Activated B cell treated with CpG ODN at 0.5 μM for 24 hours (primary cell): ENCODE measurements at regions not wholly inside any gene's neighbourhood (a gene's known extent, or its start where the extent isn't known, plus 50 kb on each side); places are given as distances from the start of the nearest gene placed in this dataset.

ENCODE experiments used
- ATAC-seq: fragments of 200-7000 bp; cut with Tn5 transposase; one replicate; pipeline ENCODE4 v1.10.0; 2021; ENCODE audit warnings: low read depth, mild to moderate bottlenecking, moderate library complexity
- CTCF ChIA-PET: fragments of 350-600 bp; sonication (Branson Sonifier 250); formaldehyde crosslinking; loops from one replicate; lab custom pipeline; 2021; ENCODE audit warnings: antibody characterized with exemption; lab: Charles Lee
- POLR2A ChIA-PET: fragments of 350-600 bp; sonication (Branson Sonifier 250); formaldehyde crosslinking; loops from one replicate; lab custom pipeline; 2021; ENCODE audit warnings: antibody characterized with exemption; lab: Charles Lee
- DNase-seq: peaks from one replicate; pipeline ENCODE4 v3.0.0; 2022
- H3K27ac Mint-ChIP-seq: one replicate; pipeline ENCODE4 v1.8.0; 2020; ENCODE audit warnings: mixed read lengths
- H3K27me3 Mint-ChIP-seq: one replicate; pipeline ENCODE4 v1.8.0; 2021; ENCODE audit warnings: mixed read lengths
- H3K36me3 Mint-ChIP-seq: one replicate; pipeline ENCODE4 v1.8.0; 2021; ENCODE audit warnings: low read depth, mixed read lengths
- H3K4me1 Mint-ChIP-seq: one replicate; pipeline ENCODE4 v1.8.0; 2021; ENCODE audit warnings: mixed read lengths
- H3K4me3 Mint-ChIP-seq: one replicate; pipeline ENCODE4 v1.8.0; 2020; ENCODE audit warnings: mild to moderate bottlenecking, mixed read lengths
- H3K9me3 Mint-ChIP-seq: one replicate; pipeline ENCODE4 v1.8.0; 2020; ENCODE audit warnings: mixed read lengths
- intact Hi-C: fragments of 100-400 bp; cut with micrococcal nuclease; formaldehyde crosslinking; loops from one replicate; pipeline ENCODE4 v1.15.1; 2024
- TF ChIP-seq, protein P1 (sequence below): fragments of 200-600 bp; IDR thresholded peaks from one replicate; pipeline ENCODE4 v1.8.0; 2022; ENCODE audit warnings: antibody characterized with exemption, mild to moderate bottlenecking

DNA sequence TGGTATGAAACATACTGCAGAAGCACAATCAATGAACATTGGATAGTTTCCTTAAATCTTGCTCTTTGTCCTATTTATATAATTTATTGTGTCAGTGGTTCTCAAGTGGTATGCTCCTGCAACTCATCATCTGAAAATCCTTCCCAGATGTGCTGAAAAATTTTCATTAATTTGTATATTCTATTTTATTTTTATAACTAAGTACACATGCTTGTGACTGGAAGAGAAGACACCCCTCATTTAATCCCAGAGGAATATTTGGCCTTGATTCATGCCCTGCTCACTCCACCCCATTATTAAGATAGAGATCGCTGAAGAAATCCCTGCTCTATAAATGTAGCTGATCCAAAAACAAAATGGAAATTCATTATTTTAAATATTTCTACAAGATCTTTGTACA is 870.5 kb upstream of the CXADR start:
- no peaks in the 10 kb centered on the region for H3K27me3 Mint-ChIP-seq
- H3K4me3 Mint-ChIP-seq: no peak overlapping the region

DNA sequence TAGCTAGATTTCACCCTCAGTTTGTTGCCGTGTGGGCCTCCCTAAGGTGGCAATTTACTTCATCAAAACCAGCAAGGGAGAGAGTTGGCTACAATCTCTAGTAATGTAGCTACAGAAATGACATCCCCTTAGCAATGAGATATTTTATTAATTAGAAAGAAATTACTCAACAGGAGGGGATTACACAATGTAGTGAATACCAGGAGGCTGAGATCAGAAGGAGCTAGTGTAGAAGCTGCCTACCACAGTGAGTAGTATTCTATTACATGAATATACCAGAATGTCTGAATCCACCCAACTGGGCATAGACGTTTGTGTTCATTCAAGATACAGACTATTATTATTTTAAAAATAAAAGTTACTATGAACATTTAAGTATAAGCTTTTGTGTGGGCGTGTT is 868.2 kb upstream of the CXADR start:
- Mint-ChIP-seq H3K27ac (no peak overlapping the region), H3K27me3 (no peaks in the 10 kb centered on the region), H3K36me3 (no peaks in the 10 kb centered on the region), H3K4me3 (no peak overlapping the region), H3K9me3 (peaks cover 10% of the 10 kb centered on the region), H3K4me1 (no peaks in the 10 kb centered on the region)
- CTCF ChIA-PET: no interaction called here
- no peak for ATAC-seq
- intact Hi-C loops: no loop called here
- POLR2A ChIA-PET: no interaction called here
- TF ChIP-seq, protein P1, sequence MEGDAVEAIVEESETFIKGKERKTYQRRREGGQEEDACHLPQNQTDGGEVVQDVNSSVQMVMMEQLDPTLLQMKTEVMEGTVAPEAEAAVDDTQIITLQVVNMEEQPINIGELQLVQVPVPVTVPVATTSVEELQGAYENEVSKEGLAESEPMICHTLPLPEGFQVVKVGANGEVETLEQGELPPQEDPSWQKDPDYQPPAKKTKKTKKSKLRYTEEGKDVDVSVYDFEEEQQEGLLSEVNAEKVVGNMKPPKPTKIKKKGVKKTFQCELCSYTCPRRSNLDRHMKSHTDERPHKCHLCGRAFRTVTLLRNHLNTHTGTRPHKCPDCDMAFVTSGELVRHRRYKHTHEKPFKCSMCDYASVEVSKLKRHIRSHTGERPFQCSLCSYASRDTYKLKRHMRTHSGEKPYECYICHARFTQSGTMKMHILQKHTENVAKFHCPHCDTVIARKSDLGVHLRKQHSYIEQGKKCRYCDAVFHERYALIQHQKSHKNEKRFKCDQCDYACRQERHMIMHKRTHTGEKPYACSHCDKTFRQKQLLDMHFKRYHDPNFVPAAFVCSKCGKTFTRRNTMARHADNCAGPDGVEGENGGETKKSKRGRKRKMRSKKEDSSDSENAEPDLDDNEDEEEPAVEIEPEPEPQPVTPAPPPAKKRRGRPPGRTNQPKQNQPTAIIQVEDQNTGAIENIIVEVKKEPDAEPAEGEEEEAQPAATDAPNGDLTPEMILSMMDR: no peak
- no peak for DNase-seq

More for the DNA sequence above, 870.5 kb upstream of the CXADR start:
- intact Hi-C loops: no loop called here
- DNase-seq (no peak), ATAC-seq (no peak)
- TF ChIP-seq, protein P1: no peak
- ChIA-PET CTCF (no interaction called here), POLR2A (no interaction called here)
- no peaks in the 10 kb centered on the region for H3K36me3 Mint-ChIP-seq
- H3K27ac Mint-ChIP-seq: no peak overlapping the region
- H3K9me3 Mint-ChIP-seq: peaks cover 6% of the 10 kb centered on the region
- H3K4me1 Mint-ChIP-seq: no peaks in the 10 kb centered on the region

DNA sequence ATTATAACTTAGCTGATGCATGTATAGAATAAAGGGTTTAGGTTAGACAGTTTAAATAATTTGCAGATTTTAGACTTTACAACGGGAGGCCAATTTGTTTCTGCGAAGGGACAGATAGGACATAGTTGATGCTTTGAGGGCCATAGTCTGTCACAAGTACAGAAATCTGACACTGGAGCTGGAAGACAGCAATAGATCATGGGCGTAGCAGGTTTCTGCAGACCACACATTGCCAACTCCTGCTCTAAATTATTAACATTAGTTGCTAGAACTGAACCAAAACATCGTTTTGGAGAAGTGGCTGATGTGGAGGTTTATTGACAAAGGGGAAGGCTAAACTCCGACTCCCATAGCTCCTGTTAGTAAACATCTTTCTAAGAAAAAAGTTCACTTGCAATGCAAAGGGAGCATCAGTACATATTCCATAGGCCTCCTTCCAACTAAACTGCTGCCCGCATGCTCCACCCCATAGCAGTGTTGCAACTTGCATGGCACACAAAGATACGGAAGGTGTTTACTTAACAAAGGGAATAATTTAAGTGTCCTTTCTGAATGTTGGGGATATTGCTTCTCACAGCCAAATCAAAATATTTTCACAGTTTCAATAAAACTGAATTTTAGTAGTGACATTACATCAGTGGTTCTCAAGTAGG is 862.0 kb upstream of the CXADR start:
- Mint-ChIP-seq H3K27me3 (no peaks in the 10 kb centered on the region), H3K36me3 (no peaks in the 10 kb centered on the region), H3K27ac (no peak overlapping the region), H3K4me1 (no peaks in the 10 kb centered on the region), H3K4me3 (no peak overlapping the region), H3K9me3 (peaks cover 9% of the 10 kb centered on the region)
- POLR2A ChIA-PET: no interaction called here
- CTCF ChIA-PET: no interaction called here
- TF ChIP-seq, protein P1: no peak
- intact Hi-C loops: no loop called here
- ATAC-seq (no peak), DNase-seq (no peak)

DNA sequence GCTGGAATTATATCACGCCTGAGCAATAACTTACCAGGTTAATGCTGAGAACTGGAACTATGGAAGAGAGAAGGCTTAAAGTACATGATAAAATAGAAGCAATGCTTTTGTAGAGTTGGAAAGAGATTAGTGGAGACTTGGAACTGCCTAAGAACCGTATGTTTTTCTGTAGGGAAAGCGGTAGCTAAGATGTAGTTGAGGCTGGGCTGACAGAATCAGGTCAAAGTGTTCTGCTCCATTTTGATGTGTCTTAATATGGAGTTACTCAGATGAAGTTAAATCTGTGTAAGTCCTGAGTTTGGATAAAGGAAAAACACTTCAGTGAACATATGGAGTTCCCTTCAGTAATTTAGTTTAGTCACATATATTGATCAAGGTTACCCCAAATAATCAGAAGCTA is 860.9 kb upstream of the CXADR start:
- H3K27ac Mint-ChIP-seq: no peak overlapping the region
- ATAC-seq: no peak

DNA sequence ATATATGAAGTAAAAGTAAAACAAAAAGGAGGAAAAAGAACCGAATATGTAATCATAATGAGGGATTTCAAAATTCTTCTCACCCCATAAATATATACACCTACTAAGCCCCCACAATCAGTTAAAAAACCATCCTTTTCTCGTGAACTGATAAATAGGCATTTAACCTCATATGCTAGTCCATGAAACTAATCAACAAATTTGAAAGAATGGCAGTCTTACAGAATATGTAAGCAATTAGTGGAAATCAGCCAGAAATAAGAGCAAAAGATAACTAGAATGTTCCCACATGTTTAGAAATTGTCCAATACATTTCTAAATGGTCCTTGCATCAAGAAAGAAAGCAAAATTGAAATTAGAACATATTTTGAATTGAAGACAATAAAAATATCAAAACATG is 849.4 kb upstream of the CXADR start:
- intact Hi-C loops: no loop called here
- Mint-ChIP-seq H3K27me3 (no peaks in the 10 kb centered on the region), H3K27ac (no peak overlapping the region), H3K4me1 (no peaks in the 10 kb centered on the region), H3K36me3 (no peaks in the 10 kb centered on the region), H3K4me3 (no peak overlapping the region), H3K9me3 (peaks cover 6% of the 10 kb centered on the region)
- ATAC-seq (no peak), DNase-seq (no peak)
- TF ChIP-seq, protein P1: no peak
- POLR2A ChIA-PET: no interaction called here
- CTCF ChIA-PET: no interaction called here

More for the DNA sequence above, 860.9 kb upstream of the CXADR start:
- TF ChIP-seq, protein P1: no peak
- Mint-ChIP-seq H3K4me1 (no peaks in the 10 kb centered on the region), H3K36me3 (no peaks in the 10 kb centered on the region), H3K9me3 (peaks cover 9% of the 10 kb centered on the region), H3K4me3 (no peak overlapping the region), H3K27me3 (no peaks in the 10 kb centered on the region)
- POLR2A ChIA-PET: no interaction called here
- intact Hi-C loops: no loop called here
- CTCF ChIA-PET: no interaction called here
- no peak for DNase-seq
